PC-3 (cell line): ENCODE measurements at regions not wholly inside any gene's neighbourhood (a gene's known extent, or its start where the extent isn't known, plus 50 kb on each side); places are given as distances from the start of the nearest gene placed in this dataset.

Source experiments
- ATAC-seq: fragments of 200-7000 bp; cut with Tn5 transposase; 2 replicates; pipeline ENCODE4 v1.9.1; 2020; ENCODE audit warnings: mild to moderate bottlenecking, moderate library complexity
- BruUV-seq: library from RNA; stranded (reverse); fragments of 400-500 nt; replicated peaks from 2 replicates; lab custom pipeline; 2021; lab: Mats Ljungman, UMichigan
- CTCF ChIA-PET: fragments of 300-600 bp; sonication (Branson Sonifier 250); formaldehyde crosslinking; loops from one replicate; lab custom pipeline; 2022; ENCODE audit warnings: antibody characterized with exemption; lab: Charles Lee
- POLR2A ChIA-PET: fragments of 300-600 bp; sonication (Branson Sonifier 250); formaldehyde crosslinking; loops from one replicate; lab custom pipeline; 2022; ENCODE audit warnings: antibody characterized with exemption; ENCODE audit not compliant: unreplicated experiment; lab: Charles Lee
- DNase-seq: peaks from one replicate; pipeline ENCODE4 v3.0.0-alpha.2; 2015
- H2AFZ ChIP-seq: fragments of 300-600 bp; sonication (generic); 2 replicates; pipeline ENCODE4 v1.6.0; 2016; ENCODE audit warnings: antibody characterized with exemption, low read length
- H3F3A ChIP-seq: fragments of 300-600 bp; sonication (generic); one replicate; pipeline ENCODE4 v1.6.0; 2017; ENCODE audit warnings: antibody characterized with exemption, low read length, control low read depth, mild to moderate bottlenecking; ENCODE audit not compliant: unreplicated experiment
- H3K27ac ChIP-seq: fragments of 300-600 bp; sonication (generic); 2 replicates; pipeline ENCODE4 v1.5.1; 2016; ENCODE audit warnings: mild to moderate bottlenecking, low read length
- H3K27me3 ChIP-seq: fragments of 300-600 bp; sonication (generic); 2 replicates; pipeline ENCODE4 v1.6.1; 2016; ENCODE audit warnings: low read length, mixed read lengths
- H3K36me3 ChIP-seq: fragments of 300-600 bp; sonication (generic); 2 replicates; pipeline ENCODE4 v1.6.1; 2016; ENCODE audit warnings: low read depth, mixed run types, low read length, mixed read lengths
- H3K4me1 ChIP-seq: fragments of 300-600 bp; sonication (generic); 2 replicates; pipeline ENCODE4 v1.5.1; 2016; ENCODE audit warnings: low read length; ENCODE audit not compliant: insufficient read depth
- H3K4me2 ChIP-seq: fragments of 300-600 bp; sonication (generic); 2 replicates; pipeline ENCODE4 v1.6.0; 2016; ENCODE audit warnings: low read length
- H3K4me3 ChIP-seq: fragments of 300-600 bp; sonication (generic); 2 replicates; pipeline ENCODE4 v1.5.1; 2016; ENCODE audit warnings: mild to moderate bottlenecking, low read length, mixed read lengths
- H3K79me2 ChIP-seq: fragments of 300-600 bp; sonication (generic); 2 replicates; pipeline ENCODE4 v1.6.1; 2017; ENCODE audit warnings: low read length, mixed read lengths
- H3K9ac ChIP-seq: fragments of 300-600 bp; sonication (generic); 2 replicates; pipeline ENCODE4 v1.6.0; 2016; ENCODE audit warnings: mild to moderate bottlenecking, low read length
- H3K9me2 ChIP-seq: fragments of 300-600 bp; sonication (generic); replicated peaks from 2 replicates; pipeline ENCODE4 v1.6.1; 2016; ENCODE audit warnings: mixed run types, low read length, mixed read lengths
- H3K9me3 ChIP-seq: fragments of 300-600 bp; sonication (generic); 2 replicates; pipeline ENCODE4 v1.6.1; 2016; ENCODE audit warnings: low read length, mixed read lengths
- H4K20me1 ChIP-seq: fragments of 300-600 bp; sonication (generic); 2 replicates; pipeline ENCODE4 v1.6.1; 2016; ENCODE audit warnings: low read length, mixed read lengths
- CTCF ChIP-seq: fragments of 300-600 bp; sonication (generic); conservative IDR thresholded peaks from 2 replicates; pipeline ENCODE4 v1.5.1; 2017; ENCODE audit warnings: antibody characterized with exemption, low read depth, mild to moderate bottlenecking, low read length
- EZH2 ChIP-seq: fragments of 300-600 bp; sonication (generic); IDR thresholded peaks from one replicate; pipeline ENCODE4 v1.6.1; 2017; ENCODE audit warnings: antibody characterized with exemption, mild to moderate bottlenecking, low read length; ENCODE audit not compliant: unreplicated experiment
- EZH2phosphoT487 ChIP-seq: fragments of 300-600 bp; sonication (generic); IDR thresholded peaks from 2 replicates; pipeline ENCODE4 v1.6.1; 2018; ENCODE audit warnings: mild to moderate bottlenecking, antibody characterized with exemption, low read length, borderline replicate concordance
- intact Hi-C: fragments of 100-400 bp; cut with micrococcal nuclease; formaldehyde crosslinking; loops from 2 replicates; pipeline ENCODE4 v1.9.0; 2023

GRCh38 chr4:167652267-167652666 is 418.0 kb upstream of the SPOCK3 start:
- intact Hi-C loops: no loop called here
- DNase-seq: no peak
- BruUV-seq: no TSS peak
- no peaks in the 10 kb centered on the region for H3K79me2 ChIP-seq
- no peak overlapping the region for H3K4me2 ChIP-seq
- CTCF ChIA-PET: no interaction called here
- ATAC-seq: no peak
- no peaks in the 10 kb centered on the region for H3K36me3 ChIP-seq
- H4K20me1 ChIP-seq: no peaks in the 10 kb centered on the region
- H3K4me1 ChIP-seq: no peaks in the 10 kb centered on the region
- H3K9ac ChIP-seq: no peak overlapping the region
- H3K9me3 ChIP-seq: no peaks in the 10 kb centered on the region
- POLR2A ChIA-PET: no interaction called here
- no peaks in the 10 kb centered on the region for H3K9me2 ChIP-seq
- H3K4me3 ChIP-seq: no peak overlapping the region
- no peak overlapping the region for H2AFZ ChIP-seq
- TF ChIP-seq CTCF (no peak), EZH2phosphoT487 (no peak), EZH2 (no peak)
- no peaks in the 10 kb centered on the region for H3K27me3 ChIP-seq
- no peak overlapping the region for H3K27ac ChIP-seq
- H3F3A ChIP-seq: no peaks in the 10 kb centered on the region

- Histone ChIP-seq H3K4me3 (no peak overlapping the region), H3F3A (no peaks in the 10 kb centered on the region), H3K9me3 (no peaks in the 10 kb centered on the region), H2AFZ (peak overlapping the region; percentile 57; the same call in 1 of the 2 replicates), H3K79me2 (no peaks in the 10 kb centered on the region), H3K9me2 (no peaks in the 10 kb centered on the region), H3K4me1 (no peaks in the 10 kb centered on the region), H3K4me2 (no peak overlapping the region), H3K27me3 (no peaks in the 10 kb centered on the region), H4K20me1 (no peaks in the 10 kb centered on the region), H3K27ac (no peak overlapping the region), H3K36me3 (no peaks in the 10 kb centered on the region), H3K9ac (no peak overlapping the region)
- DNase-seq: no peak
- ATAC-seq: no peak
- CTCF ChIA-PET: no interaction called here
- BruUV-seq: no TSS peak
- intact Hi-C loops: no loop called here
- TF ChIP-seq EZH2 (no peak), EZH2phosphoT487 (no peak), CTCF (no peak)
- POLR2A ChIA-PET: no interaction called here
These were observed 403.6 kb upstream of the ANXA10 start for GRCh38 chr4:167688660-167689142.

GRCh38 chr4:167702391-167702790 is 389.9 kb upstream of the ANXA10 start:
- Histone ChIP-seq H3K27ac (no peak overlapping the region), H3K9me3 (no peaks in the 10 kb centered on the region), H3K4me3 (no peak overlapping the region), H3K27me3 (no peaks in the 10 kb centered on the region), H3K9ac (no peak overlapping the region), H3K4me1 (no peaks in the 10 kb centered on the region), H3F3A (no peaks in the 10 kb centered on the region), H3K36me3 (no peaks in the 10 kb centered on the region), H3K4me2 (no peak overlapping the region), H4K20me1 (no peaks in the 10 kb centered on the region), H2AFZ (no peak overlapping the region), H3K9me2 (no peaks in the 10 kb centered on the region), H3K79me2 (no peaks in the 10 kb centered on the region)
- DNase-seq (no peak), ATAC-seq (no peak)
- intact Hi-C loops: no loop called here
- BruUV-seq: no TSS peak
- TF ChIP-seq EZH2phosphoT487: no peak
- TF ChIP-seq EZH2: no peak
- no peak for TF ChIP-seq CTCF
- ChIA-PET CTCF (no interaction called here), POLR2A (no interaction called here)
